ENCODE measurements at regions not wholly inside any gene's neighbourhood (a gene's known extent, or its start where the extent isn't known, plus 50 kb on each side); places are given as distances from the start of the nearest gene placed in this dataset.
"Not testable (repeated sequence)": the region's sequence is repeated elsewhere in the genome, so short reads cannot be mapped to it uniquely, and the experiment has no call there.

- no peaks in the 10 kb centered on the region for H3K9me3 ChIP-seq (replicated peaks in 1 of 3)
- no peaks in the 10 kb centered on the region for H3K4me1 ChIP-seq (replicated peaks in 1 of 2)
- TF ChIP-seq POLR2A (IDR thresholded peaks at IDR 0.05) (no peak), CTCF (IDR thresholded peaks at IDR 0.05) (no peak)
- intact Hi-C loops (cut with DNase I): no loop called here
- no peak overlapping the region for H3K27ac ChIP-seq
- H3K4me3 ChIP-seq: no peak overlapping the region
- H3K27me3 ChIP-seq: no peaks in the 10 kb centered on the region
- no peak for DNase-seq
- no peaks in the 10 kb centered on the region for H3K36me3 ChIP-seq (replicated peaks in 1 of 2)
These were observed 253.0 kb downstream of the HINT1 start for GRCh38 chr5:130912088-130912487.

- H3K4me1 ChIP-seq (replicated peaks in 1 of 2): no peaks in the 10 kb centered on the region
- TF ChIP-seq CTCF (IDR thresholded peaks at IDR 0.05): no peak
- TF ChIP-seq POLR2A (IDR thresholded peaks at IDR 0.05): no peak
- H3K4me3 ChIP-seq: no peak overlapping the region
- no peaks in the 10 kb centered on the region for H3K36me3 ChIP-seq (replicated peaks in 1 of 2)
- no peaks in the 10 kb centered on the region for H3K9me3 ChIP-seq (replicated peaks in 1 of 3)
- no peak overlapping the region for H3K27ac ChIP-seq
- intact Hi-C loops (cut with DNase I): no loop called here
- no peaks in the 10 kb centered on the region for H3K27me3 ChIP-seq
- no peak for DNase-seq
- WGBS, 4 donors: 74 to 81% (median 80%) methylated on average over 3 of the region's 3 CpGs
These were observed 256.9 kb downstream of the HINT1 start for GRCh38 chr5:130908186-130908585.

GRCh38 chr5:130897537-130898195, 267.4 kb downstream of the HINT1 start:
- H3K27me3 ChIP-seq; H3K27ac ChIP-seq; intact Hi-C loops (cut with DNase I); DNase-seq; H3K9me3 ChIP-seq (replicated peaks in 1 of 3); H3K4me1 ChIP-seq (replicated peaks in 1 of 2); H3K4me3 ChIP-seq; H3K36me3 ChIP-seq (replicated peaks in 1 of 2): not testable (repeated sequence)
- 84 to 88% (median 85%) methylated on average over 21 to 24 of the region's 24 CpGs for WGBS, 4 donors

GRCh38 chr5:130897181-130897536, 267.9 kb downstream of the HINT1 start:
- H3K36me3 ChIP-seq (replicated peaks in 1 of 2); H3K27ac ChIP-seq; intact Hi-C loops (cut with DNase I); H3K27me3 ChIP-seq; H3K4me1 ChIP-seq (replicated peaks in 1 of 2); H3K9me3 ChIP-seq (replicated peaks in 1 of 3); DNase-seq; H3K4me3 ChIP-seq: not testable (repeated sequence)
- 71 to 87% (median 83%) methylated on average over 2 of the region's 2 CpGs for WGBS, 4 donors

GRCh38 chr5:130896636-130897035, 268.4 kb downstream of the HINT1 start:
- 84 to 87% (median 86%) methylated on average over 2 of the region's 2 CpGs for WGBS, 4 donors
- Histone ChIP-seq H3K9me3 (replicated peaks in 1 of 3) (no peaks in the 10 kb centered on the region), H3K27ac (no peak overlapping the region), H3K4me1 (replicated peaks in 1 of 2) (no peaks in the 10 kb centered on the region), H3K27me3 (no peaks in the 10 kb centered on the region), H3K36me3 (replicated peaks in 1 of 2) (no peaks in the 10 kb centered on the region), H3K4me3 (no peak overlapping the region)
- DNase-seq: no peak
- intact Hi-C loops (cut with DNase I): no loop called here
- TF ChIP-seq CTCF (IDR thresholded peaks at IDR 0.05) (no peak), POLR2A (IDR thresholded peaks at IDR 0.05) (no peak)
